ENCODE measurements at regions not wholly inside any gene's neighbourhood (a gene's known extent, or its start where the extent isn't known, plus 50 kb on each side); places are given as distances from the start of the nearest gene placed in this dataset.

- H3K4me1 ChIP-seq (ENCODE audit: control insufficient read depth in 2 of 3, insufficient read depth in 2 of 3, low read depth in 1 of 3, low read length in 3 of 3) = no peaks in the 10 kb centered on the region
These were observed 366.7 kb upstream of the DLGAP1 start for GRCh38 chr18:4821801-4822200.

GRCh38 chr18:4817665-4818064 lies 362.6 kb upstream of the DLGAP1 start:
- Histone ChIP-seq H3K36me3 (ENCODE audit: control insufficient read depth in 2 of 3, insufficient read depth in 3 of 3, low read length in 3 of 3) (no peaks in the 10 kb centered on the region), H3K27ac (ENCODE audit: low read depth in 2 of 2, low read length in 2 of 2) (no peak overlapping the region), H3K27me3 (ENCODE audit: control insufficient read depth, insufficient read depth, low read length) (no peaks in the 10 kb centered on the region), H3K4me1 (ENCODE audit: control insufficient read depth in 2 of 3, insufficient read depth in 2 of 3, low read depth in 1 of 3, low read length in 3 of 3) (no peaks in the 10 kb centered on the region), H3K4me3 (ENCODE audit: low read length in 3 of 3) (no peak overlapping the region), H3K9ac (ENCODE audit: low read length in 3 of 3) (no peak overlapping the region), H3K9me3 (ENCODE audit: control insufficient read depth in 2 of 3, insufficient read depth in 1 of 3, low read length in 3 of 3) (no peaks in the 10 kb centered on the region)
- FAIRE-seq (no peak), DNase-seq (no peak)
- no peak for TF ChIP-seq CTCF (IDR thresholded peaks at IDR 0.05; ENCODE audit: borderline replicate concordance, extremely low read depth, insufficient read depth)
- intact Hi-C loops (cut with DNase I) = no loop called here

More at GRCh38 chr18:4821801-4822200, 366.7 kb upstream of the DLGAP1 start:
- Histone ChIP-seq H3K36me3 (ENCODE audit: control insufficient read depth in 2 of 3, insufficient read depth in 3 of 3, low read length in 3 of 3) (no peaks in the 10 kb centered on the region), H3K9me3 (ENCODE audit: control insufficient read depth in 2 of 3, insufficient read depth in 1 of 3, low read length in 3 of 3) (no peaks in the 10 kb centered on the region), H3K27ac (ENCODE audit: low read depth in 2 of 2, low read length in 2 of 2) (no peak overlapping the region), H3K27me3 (ENCODE audit: control insufficient read depth, insufficient read depth, low read length) (no peaks in the 10 kb centered on the region), H3K4me3 (ENCODE audit: low read length in 3 of 3) (no peak overlapping the region), H3K9ac (ENCODE audit: low read length in 3 of 3) (no peak overlapping the region)
- TF ChIP-seq CTCF (IDR thresholded peaks at IDR 0.05; ENCODE audit: borderline replicate concordance, extremely low read depth, insufficient read depth) = no peak
- DNase-seq = no peak
- no peak for FAIRE-seq
- intact Hi-C loops (cut with DNase I) = no loop called here

GRCh38 chr18:4813708-4814107 lies 358.6 kb upstream of the DLGAP1 start:
- H3K36me3 ChIP-seq (ENCODE audit: control insufficient read depth in 2 of 3, insufficient read depth in 3 of 3, low read length in 3 of 3) = no peaks in the 10 kb centered on the region
- H3K9ac ChIP-seq (ENCODE audit: low read length in 3 of 3) = no peak overlapping the region
- no peak for FAIRE-seq
- no peaks in the 10 kb centered on the region for H3K4me1 ChIP-seq (ENCODE audit: control insufficient read depth in 2 of 3, insufficient read depth in 2 of 3, low read depth in 1 of 3, low read length in 3 of 3)
- no peak for TF ChIP-seq CTCF (IDR thresholded peaks at IDR 0.05; ENCODE audit: borderline replicate concordance, extremely low read depth, insufficient read depth)
- H3K4me3 ChIP-seq (ENCODE audit: low read length in 3 of 3) = no peak overlapping the region
- no peak overlapping the region for H3K27ac ChIP-seq (ENCODE audit: low read depth in 2 of 2, low read length in 2 of 2)
- H3K27me3 ChIP-seq (ENCODE audit: control insufficient read depth, insufficient read depth, low read length) = no peaks in the 10 kb centered on the region
- no peaks in the 10 kb centered on the region for H3K9me3 ChIP-seq (ENCODE audit: control insufficient read depth in 2 of 3, insufficient read depth in 1 of 3, low read length in 3 of 3)
- intact Hi-C loops (cut with DNase I) = no loop called here
- no peak for DNase-seq

- TF ChIP-seq CTCF (IDR thresholded peaks at IDR 0.05; ENCODE audit: borderline replicate concordance, extremely low read depth, insufficient read depth) = no peak
- no peak overlapping the region for H3K4me3 ChIP-seq (ENCODE audit: low read length in 3 of 3)
- no peak overlapping the region for H3K27ac ChIP-seq (ENCODE audit: low read depth in 2 of 2, low read length in 2 of 2)
- H3K9ac ChIP-seq (ENCODE audit: low read length in 3 of 3) = no peak overlapping the region
- no peaks in the 10 kb centered on the region for H3K27me3 ChIP-seq (ENCODE audit: control insufficient read depth, insufficient read depth, low read length)
- FAIRE-seq = no peak
- no peaks in the 10 kb centered on the region for H3K36me3 ChIP-seq (ENCODE audit: control insufficient read depth in 2 of 3, insufficient read depth in 3 of 3, low read length in 3 of 3)
- DNase-seq = no peak
- intact Hi-C loops (cut with DNase I) = no loop called here
- no peaks in the 10 kb centered on the region for H3K9me3 ChIP-seq (ENCODE audit: control insufficient read depth in 2 of 3, insufficient read depth in 1 of 3, low read length in 3 of 3)
- H3K4me1 ChIP-seq (ENCODE audit: control insufficient read depth in 2 of 3, insufficient read depth in 2 of 3, low read depth in 1 of 3, low read length in 3 of 3) = no peaks in the 10 kb centered on the region
These were observed 353.8 kb upstream of the DLGAP1 start for GRCh38 chr18:4808891-4809290.
